Fibroblast of villous mesenchyme (primary cell): ENCODE measurements at regions not wholly inside any gene's neighbourhood (a gene's known extent, or its start where the extent isn't known, plus 50 kb on each side); places are given as distances from the start of the nearest gene placed in this dataset.

ENCODE experiments used
- DNase-seq: peaks from one replicate; pipeline ENCODE4 v3.0.0-alpha.2; 2010; ENCODE audit warnings: low read depth
- H3K4me3 ChIP-seq: 2 replicates; pipeline ENCODE4 v1.5.1; 2011; ENCODE audit warnings: low read depth, mild to moderate bottlenecking, low read length
- TF ChIP-seq, protein P1 (sequence below): IDR thresholded peaks from 2 replicates; pipeline ENCODE4 v1.5.1; 2012; ENCODE audit warnings: low read depth, mild to moderate bottlenecking, low read length; ENCODE audit not compliant: insufficient read depth

GRCh38 chr14:94867946-94868771 lies 98.2 kb upstream of the GSC start:
- peak; percentile 4 for DNase-seq
- TF ChIP-seq, protein P1, sequence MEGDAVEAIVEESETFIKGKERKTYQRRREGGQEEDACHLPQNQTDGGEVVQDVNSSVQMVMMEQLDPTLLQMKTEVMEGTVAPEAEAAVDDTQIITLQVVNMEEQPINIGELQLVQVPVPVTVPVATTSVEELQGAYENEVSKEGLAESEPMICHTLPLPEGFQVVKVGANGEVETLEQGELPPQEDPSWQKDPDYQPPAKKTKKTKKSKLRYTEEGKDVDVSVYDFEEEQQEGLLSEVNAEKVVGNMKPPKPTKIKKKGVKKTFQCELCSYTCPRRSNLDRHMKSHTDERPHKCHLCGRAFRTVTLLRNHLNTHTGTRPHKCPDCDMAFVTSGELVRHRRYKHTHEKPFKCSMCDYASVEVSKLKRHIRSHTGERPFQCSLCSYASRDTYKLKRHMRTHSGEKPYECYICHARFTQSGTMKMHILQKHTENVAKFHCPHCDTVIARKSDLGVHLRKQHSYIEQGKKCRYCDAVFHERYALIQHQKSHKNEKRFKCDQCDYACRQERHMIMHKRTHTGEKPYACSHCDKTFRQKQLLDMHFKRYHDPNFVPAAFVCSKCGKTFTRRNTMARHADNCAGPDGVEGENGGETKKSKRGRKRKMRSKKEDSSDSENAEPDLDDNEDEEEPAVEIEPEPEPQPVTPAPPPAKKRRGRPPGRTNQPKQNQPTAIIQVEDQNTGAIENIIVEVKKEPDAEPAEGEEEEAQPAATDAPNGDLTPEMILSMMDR: no peak
- H3K4me3 ChIP-seq: no peak overlapping the region

DNA sequence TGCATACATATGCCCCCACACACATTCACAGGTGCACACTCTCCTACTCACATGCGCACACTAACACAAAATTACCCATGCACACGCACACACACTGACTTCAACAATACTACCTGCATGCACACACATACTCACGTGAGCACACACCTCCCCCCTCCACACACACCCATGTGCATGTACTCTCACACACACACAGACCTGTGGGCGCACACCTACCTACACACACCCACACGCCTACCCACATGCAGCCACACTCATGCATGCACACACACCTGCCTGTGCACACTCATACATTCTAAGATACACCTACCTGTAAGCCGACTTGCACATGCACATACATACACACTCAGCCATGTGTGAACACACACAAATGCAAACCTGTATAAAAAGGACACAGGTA lies 97.3 kb upstream of the GSC start:
- no peak overlapping the region for H3K4me3 ChIP-seq
- DNase-seq: no peak
- TF ChIP-seq, protein P1: no peak

- DNase-seq: no peak
- no peak overlapping the region for H3K4me3 ChIP-seq
- TF ChIP-seq, protein P1: no peak
These were observed 94.7 kb upstream of the GSC start for GRCh38 chr14:94864387-94865195.

DNA sequence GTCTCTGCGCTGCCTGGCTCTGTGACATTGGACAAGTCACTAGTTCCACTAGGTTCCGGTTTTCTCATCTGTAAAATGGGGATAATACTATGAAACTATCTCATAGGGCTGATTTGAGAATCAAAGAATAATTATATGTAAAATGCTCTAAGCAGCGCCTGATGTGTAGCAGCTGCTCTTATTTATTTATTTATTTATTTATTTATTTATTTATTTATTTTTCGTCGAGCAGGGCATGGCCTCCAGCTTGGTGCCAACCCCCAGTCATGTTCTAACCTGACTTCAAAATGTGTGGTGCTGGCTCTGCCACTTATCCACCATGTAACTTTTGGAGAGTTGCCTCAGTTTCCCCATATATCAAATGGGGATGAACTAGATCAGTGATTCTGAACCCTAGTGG lies 93.5 kb upstream of the GSC start:
- no peak for DNase-seq
- TF ChIP-seq, protein P1: no peak
- no peak overlapping the region for H3K4me3 ChIP-seq

DNA sequence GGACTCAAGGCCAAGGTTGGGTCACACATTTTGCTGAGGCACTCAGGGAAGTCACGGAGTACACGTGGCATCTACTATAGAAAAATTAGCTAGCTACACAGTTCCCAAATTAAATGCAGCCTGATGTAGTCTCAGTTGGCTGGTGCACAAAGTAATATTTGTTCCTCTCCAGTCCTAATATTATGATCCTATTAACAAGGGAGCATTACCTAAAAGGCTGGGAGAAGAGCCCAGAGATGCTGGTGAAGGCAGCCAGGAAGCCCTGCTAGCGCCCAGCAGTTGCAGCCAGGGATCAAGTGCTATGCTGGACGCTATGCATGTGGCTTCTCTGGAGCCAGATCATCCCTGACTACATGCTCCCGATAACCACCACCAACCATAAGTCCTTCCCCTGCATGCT lies 88.0 kb upstream of the GSC start:
- TF ChIP-seq, protein P1: no peak
- DNase-seq: no peak

GRCh38 chr14:94853920-94854319 lies 84.0 kb upstream of the GSC start:
- TF ChIP-seq, protein P1: no peak
- H3K4me3 ChIP-seq: no peak overlapping the region
- DNase-seq: no peak

More for the DNA sequence above, 88.0 kb upstream of the GSC start:
- no peak overlapping the region for H3K4me3 ChIP-seq
